MG63 (cell line): ENCODE measurements at regions not wholly inside any gene's neighbourhood (a gene's known extent, or its start where the extent isn't known, plus 50 kb on each side); places are given as distances from the start of the nearest gene placed in this dataset.

ENCODE experiments used
- DNase-seq: peaks from one replicate; pipeline ENCODE4 v3.0.0-alpha.2; 2020
- H3K27me3 ChIP-seq: fragments of 250-450 bp; sonication (Bioruptor Pico); 2 replicates; pipeline ENCODE4 v1.5.1; 2020; ENCODE audit warnings: mild to moderate bottlenecking, moderate library complexity
- H3K36me3 ChIP-seq: fragments of 250-450 bp; sonication (Bioruptor Pico); 2 replicates; pipeline ENCODE4 v1.5.1; 2020; ENCODE audit warnings: mild to moderate bottlenecking, moderate library complexity
- H3K4me3 ChIP-seq: fragments of 250-450 bp; sonication (Bioruptor Pico); 2 replicates; pipeline ENCODE4 v1.5.1; 2020; ENCODE audit warnings: mild to moderate bottlenecking, moderate library complexity
- H3K9me3 ChIP-seq: fragments of 250-450 bp; sonication (Bioruptor Pico); 2 replicates; pipeline ENCODE4 v1.5.1; 2020; ENCODE audit warnings: mild to moderate bottlenecking, moderate library complexity

GRCh38 chr12:13798162-13798561 is 183.2 kb downstream of the GRIN2B start:
- Histone ChIP-seq H3K9me3 (no peaks in the 10 kb centered on the region), H3K36me3 (no peaks in the 10 kb centered on the region), H3K27me3 (no peaks in the 10 kb centered on the region; the same call in 1 of the 2 replicates), H3K4me3 (no peak overlapping the region)
- no peak for DNase-seq

- no peaks in the 10 kb centered on the region for H3K9me3 ChIP-seq
- no peaks in the 10 kb centered on the region for H3K36me3 ChIP-seq
- H3K27me3 ChIP-seq = no peaks in the 10 kb centered on the region
- no peak overlapping the region for H3K4me3 ChIP-seq
- no peak for DNase-seq
Observed at GRCh38 chr12:13794706-13795105, 186.7 kb downstream of the GRIN2B start.

GRCh38 chr12:13790317-13790716 is 191.1 kb downstream of the GRIN2B start:
- Histone ChIP-seq H3K27me3 (no peaks in the 10 kb centered on the region), H3K4me3 (no peak overlapping the region), H3K36me3 (no peaks in the 10 kb centered on the region), H3K9me3 (no peaks in the 10 kb centered on the region)
- DNase-seq = no peak

GRCh38 chr12:13788626-13789025 is 192.8 kb downstream of the GRIN2B start:
- Histone ChIP-seq H3K27me3 (no peaks in the 10 kb centered on the region), H3K4me3 (no peak overlapping the region), H3K36me3 (no peaks in the 10 kb centered on the region), H3K9me3 (no peaks in the 10 kb centered on the region)
- DNase-seq = no peak

- Histone ChIP-seq H3K36me3 (no peaks in the 10 kb centered on the region), H3K9me3 (no peaks in the 10 kb centered on the region), H3K27me3 (no peaks in the 10 kb centered on the region), H3K4me3 (no peak overlapping the region)
- no peak for DNase-seq
Observed at GRCh38 chr12:13786646-13787045, 194.8 kb downstream of the GRIN2B start.

GRCh38 chr12:13784504-13784903 is 196.9 kb downstream of the GRIN2B start:
- Histone ChIP-seq H3K27me3 (no peaks in the 10 kb centered on the region), H3K4me3 (no peak overlapping the region), H3K9me3 (no peaks in the 10 kb centered on the region), H3K36me3 (no peaks in the 10 kb centered on the region)
- no peak for DNase-seq

- Histone ChIP-seq H3K4me3 (no peak overlapping the region), H3K36me3 (no peaks in the 10 kb centered on the region), H3K27me3 (peaks cover 3% of the 10 kb centered on the region; the same call in 1 of the 2 replicates), H3K9me3 (no peaks in the 10 kb centered on the region)
- DNase-seq = no peak
Observed at GRCh38 chr12:13780453-13780852, 200.9 kb downstream of the GRIN2B start.

- Histone ChIP-seq H3K4me3 (no peak overlapping the region), H3K9me3 (no peaks in the 10 kb centered on the region), H3K36me3 (no peaks in the 10 kb centered on the region), H3K27me3 (peaks cover 3% of the 10 kb centered on the region; the same call in 1 of the 2 replicates)
- DNase-seq = no peak
Observed at GRCh38 chr12:13777374-13777773, 204.0 kb downstream of the GRIN2B start.

GRCh38 chr12:13772264-13772663 is 209.1 kb downstream of the GRIN2B start:
- H3K36me3 ChIP-seq = no peaks in the 10 kb centered on the region
- no peaks in the 10 kb centered on the region; the same call in 1 of the 2 replicates for H3K27me3 ChIP-seq
- no peak for DNase-seq
- H3K4me3 ChIP-seq = no peak overlapping the region
- no peaks in the 10 kb centered on the region for H3K9me3 ChIP-seq

- H3K36me3 ChIP-seq = no peaks in the 10 kb centered on the region
- no peak overlapping the region for H3K4me3 ChIP-seq
- DNase-seq = no peak
- no peaks in the 10 kb centered on the region; the same call in 1 of the 2 replicates for H3K27me3 ChIP-seq
- no peaks in the 10 kb centered on the region for H3K9me3 ChIP-seq
Observed at GRCh38 chr12:13770576-13770975, 210.8 kb downstream of the GRIN2B start.

GRCh38 chr12:13769966-13770365 is 211.4 kb downstream of the GRIN2B start:
- Histone ChIP-seq H3K9me3 (no peaks in the 10 kb centered on the region), H3K4me3 (no peak overlapping the region), H3K36me3 (no peaks in the 10 kb centered on the region), H3K27me3 (no peaks in the 10 kb centered on the region)
- DNase-seq = no peak

GRCh38 chr12:13769273-13769672 is 212.1 kb downstream of the GRIN2B start:
- Histone ChIP-seq H3K36me3 (no peaks in the 10 kb centered on the region), H3K9me3 (no peaks in the 10 kb centered on the region), H3K4me3 (no peak overlapping the region), H3K27me3 (no peaks in the 10 kb centered on the region)
- DNase-seq = no peak

GRCh38 chr12:13764748-13765147 is 216.7 kb downstream of the GRIN2B start:
- Histone ChIP-seq H3K9me3 (no peaks in the 10 kb centered on the region), H3K36me3 (no peaks in the 10 kb centered on the region), H3K4me3 (no peak overlapping the region), H3K27me3 (peaks cover 2% of the 10 kb centered on the region; the same call in 1 of the 2 replicates)
- no peak for DNase-seq

GRCh38 chr12:13749389-13749788 is 232.0 kb downstream of the GRIN2B start:
- DNase-seq = no peak
- Histone ChIP-seq H3K36me3 (no peaks in the 10 kb centered on the region), H3K27me3 (peaks cover 18% of the 10 kb centered on the region), H3K4me3 (no peak overlapping the region), H3K9me3 (no peaks in the 10 kb centered on the region)

- Histone ChIP-seq H3K9me3 (no peaks in the 10 kb centered on the region), H3K27me3 (peaks cover 25% of the 10 kb centered on the region; the same call in 1 of the 2 replicates), H3K36me3 (no peaks in the 10 kb centered on the region), H3K4me3 (no peak overlapping the region)
- DNase-seq = no peak
Observed at GRCh38 chr12:13745111-13745860, 236.1 kb downstream of the GRIN2B start.

GRCh38 chr12:13744561-13744960 is 236.8 kb downstream of the GRIN2B start:
- DNase-seq = no peak
- Histone ChIP-seq H3K9me3 (no peaks in the 10 kb centered on the region), H3K27me3 (peaks cover 25% of the 10 kb centered on the region), H3K4me3 (no peak overlapping the region), H3K36me3 (no peaks in the 10 kb centered on the region)

GRCh38 chr12:13740149-13740545 is 241.3 kb downstream of the GRIN2B start:
- Histone ChIP-seq H3K4me3 (no peak overlapping the region), H3K27me3 (peaks cover 8% of the 10 kb centered on the region), H3K36me3 (no peaks in the 10 kb centered on the region), H3K9me3 (no peaks in the 10 kb centered on the region)
- no peak for DNase-seq

GRCh38 chr12:13735734-13736133 is 245.7 kb downstream of the GRIN2B start:
- Histone ChIP-seq H3K4me3 (no peak overlapping the region), H3K9me3 (no peaks in the 10 kb centered on the region), H3K36me3 (no peaks in the 10 kb centered on the region), H3K27me3 (no peaks in the 10 kb centered on the region; the same call in 1 of the 2 replicates)
- DNase-seq = no peak
